ENCODE measurements at regions not wholly inside any gene's neighbourhood (a gene's known extent, or its start where the extent isn't known, plus 50 kb on each side); places are given as distances from the start of the nearest gene placed in this dataset.

GRCh38 chr7:115676707-115677106 is 353.9 kb downstream of the TFEC start:
- DNase-seq (ENCODE audit: low spot score): no peak
- in situ Hi-C loops (cut with MboI; ENCODE audit: low pct_unique_long_range_greater_than_20kb, low sequenced_read_pairs, unreplicated experiment): no loop called here
- TF ChIP-seq CTCF (IDR thresholded peaks at IDR 0.05; ENCODE audit: extremely low read depth, insufficient read depth, missing control alignments): no peak

GRCh38 chr7:115676080-115676479 is 354.5 kb downstream of the TFEC start:
- in situ Hi-C loops (cut with MboI; ENCODE audit: low pct_unique_long_range_greater_than_20kb, low sequenced_read_pairs, unreplicated experiment): no loop called here
- DNase-seq (ENCODE audit: low spot score): no peak
- TF ChIP-seq CTCF (IDR thresholded peaks at IDR 0.05; ENCODE audit: extremely low read depth, insufficient read depth, missing control alignments): no peak

- in situ Hi-C loops (cut with MboI; ENCODE audit: low pct_unique_long_range_greater_than_20kb, low sequenced_read_pairs, unreplicated experiment): no loop called here
- no peak for TF ChIP-seq CTCF (IDR thresholded peaks at IDR 0.05; ENCODE audit: extremely low read depth, insufficient read depth, missing control alignments)
- DNase-seq (ENCODE audit: low spot score): no peak
Observed at GRCh38 chr7:115674467-115675024, 356.0 kb downstream of the TFEC start.

GRCh38 chr7:115672024-115672423 is 358.5 kb downstream of the TFEC start:
- DNase-seq (ENCODE audit: low spot score): no peak
- no peak for TF ChIP-seq CTCF (IDR thresholded peaks at IDR 0.05; ENCODE audit: extremely low read depth, insufficient read depth, missing control alignments)
- in situ Hi-C loops (cut with MboI; ENCODE audit: low pct_unique_long_range_greater_than_20kb, low sequenced_read_pairs, unreplicated experiment): no loop called here

GRCh38 chr7:115662676-115663075 is 367.9 kb downstream of the TFEC start:
- TF ChIP-seq CTCF (IDR thresholded peaks at IDR 0.05; ENCODE audit: extremely low read depth, insufficient read depth, missing control alignments): no peak
- in situ Hi-C loops (cut with MboI; ENCODE audit: low pct_unique_long_range_greater_than_20kb, low sequenced_read_pairs, unreplicated experiment): no loop called here
- no peak for DNase-seq (ENCODE audit: low spot score)

- in situ Hi-C loops (cut with MboI; ENCODE audit: low pct_unique_long_range_greater_than_20kb, low sequenced_read_pairs, unreplicated experiment): no loop called here
- TF ChIP-seq CTCF (IDR thresholded peaks at IDR 0.05; ENCODE audit: extremely low read depth, insufficient read depth, missing control alignments): no peak
- no peak for DNase-seq (ENCODE audit: low spot score)
Observed at GRCh38 chr7:115662120-115662519, 368.4 kb downstream of the TFEC start.

- no peak for TF ChIP-seq CTCF (IDR thresholded peaks at IDR 0.05; ENCODE audit: extremely low read depth, insufficient read depth, missing control alignments)
- in situ Hi-C loops (cut with MboI; ENCODE audit: low pct_unique_long_range_greater_than_20kb, low sequenced_read_pairs, unreplicated experiment): no loop called here
- no peak for DNase-seq (ENCODE audit: low spot score)
Observed at GRCh38 chr7:115658223-115658622, 372.3 kb downstream of the TFEC start.

Measured in GM13977 (cell line).